Breast epithelium (tissue), 3 donors: ENCODE measurements at regions not wholly inside any gene's neighbourhood (a gene's known extent, or its start where the extent isn't known, plus 50 kb on each side); places are given as distances from the start of the nearest gene placed in this dataset.

ENCODE experiments used
- CTCF ChIP-seq, 3 donors: fragments of 450-650 bp; IDR thresholded peaks; one replicate each; pipeline ENCODE4 v1.5.1; 2016 to 2017; ENCODE audit warnings: antibody characterized with exemption in 3 of 3, mild to moderate bottlenecking in 3 of 3, moderate library complexity in 3 of 3
- POLR2A ChIP-seq: fragments of 450-650 bp; IDR thresholded peaks from one replicate; pipeline ENCODE4 v1.6.1; 2016; ENCODE audit warnings: antibody characterized with exemption, mild to moderate bottlenecking, moderate library complexity

GRCh38 chr22:47681411-47682165, 919.1 kb downstream of the TBC1D22A start:
- no peak for TF ChIP-seq POLR2A
- TF ChIP-seq CTCF (IDR thresholded peaks at IDR 0.05) = no peak
